Fibroblast of lung (primary cell): ENCODE measurements at regions not wholly inside any gene's neighbourhood (a gene's known extent, or its start where the extent isn't known, plus 50 kb on each side); places are given as distances from the start of the nearest gene placed in this dataset.

ENCODE experiments used
- EZH2 ChIP-seq: IDR thresholded peaks from 2 replicates; pipeline ENCODE4 v1.5.1; 2012; ENCODE audit warnings: low read length, control low read depth, mild to moderate bottlenecking; ENCODE audit errors: missing control alignments
- TF ChIP-seq, protein P1 (sequence below), 2 donors: IDR thresholded peaks in 1 of 2; conservative IDR thresholded peaks in 1 of 2; 1 replicate in 1 of 2; 2 replicates in 1 of 2; pipeline ENCODE4 v1.5.1; 2011 to 2012; ENCODE audit warnings: low read length in 2 of 2, control low read depth in 1 of 2, inconsistent platforms in 1 of 2, low read depth in 1 of 2, mild to moderate bottlenecking in 1 of 2

DNA sequence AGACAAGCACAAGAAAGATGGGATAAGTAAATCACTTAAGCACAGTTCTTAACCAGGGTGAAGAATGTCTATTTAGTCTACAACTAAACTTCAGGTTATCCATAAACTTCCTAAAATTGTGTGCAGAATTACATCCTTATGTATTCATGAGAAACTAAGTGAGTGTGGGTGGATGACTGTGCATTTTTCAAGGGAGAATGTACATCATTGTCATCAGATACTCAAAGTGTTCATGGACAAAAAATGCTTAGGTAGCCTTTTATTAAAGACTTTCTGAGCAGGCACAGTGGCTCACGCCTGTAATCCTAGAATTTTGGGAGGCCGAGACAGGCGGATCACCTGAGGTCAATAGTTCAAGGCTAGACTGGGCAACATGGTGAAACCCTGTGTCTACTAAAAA is 2023.8 kb downstream of the LRRC4C start:
- TF ChIP-seq, protein P1, sequence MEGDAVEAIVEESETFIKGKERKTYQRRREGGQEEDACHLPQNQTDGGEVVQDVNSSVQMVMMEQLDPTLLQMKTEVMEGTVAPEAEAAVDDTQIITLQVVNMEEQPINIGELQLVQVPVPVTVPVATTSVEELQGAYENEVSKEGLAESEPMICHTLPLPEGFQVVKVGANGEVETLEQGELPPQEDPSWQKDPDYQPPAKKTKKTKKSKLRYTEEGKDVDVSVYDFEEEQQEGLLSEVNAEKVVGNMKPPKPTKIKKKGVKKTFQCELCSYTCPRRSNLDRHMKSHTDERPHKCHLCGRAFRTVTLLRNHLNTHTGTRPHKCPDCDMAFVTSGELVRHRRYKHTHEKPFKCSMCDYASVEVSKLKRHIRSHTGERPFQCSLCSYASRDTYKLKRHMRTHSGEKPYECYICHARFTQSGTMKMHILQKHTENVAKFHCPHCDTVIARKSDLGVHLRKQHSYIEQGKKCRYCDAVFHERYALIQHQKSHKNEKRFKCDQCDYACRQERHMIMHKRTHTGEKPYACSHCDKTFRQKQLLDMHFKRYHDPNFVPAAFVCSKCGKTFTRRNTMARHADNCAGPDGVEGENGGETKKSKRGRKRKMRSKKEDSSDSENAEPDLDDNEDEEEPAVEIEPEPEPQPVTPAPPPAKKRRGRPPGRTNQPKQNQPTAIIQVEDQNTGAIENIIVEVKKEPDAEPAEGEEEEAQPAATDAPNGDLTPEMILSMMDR (conservative IDR thresholded peaks at IDR 0.05 in 1 of 2, IDR thresholded peaks at IDR 0.05 in 1 of 2; ENCODE audit: low read depth in 1 of 2, low read length in 2 of 2): no peak
- no peak for TF ChIP-seq EZH2
